ENCODE measurements at regions not wholly inside any gene's neighbourhood (a gene's known extent, or its start where the extent isn't known, plus 50 kb on each side); places are given as distances from the start of the nearest gene placed in this dataset.

GRCh38 chr3:106714400-106714799 lies 662.8 kb upstream of the CCDC54 start:
- no peak for TF ChIP-seq POLR2AphosphoS5 (IDR thresholded peaks at IDR 0.05; ENCODE audit: low read depth)
- TF ChIP-seq GABPA (IDR thresholded peaks at IDR 0.05; ENCODE audit: low read depth): no peak
- TF ChIP-seq SPI1 (IDR thresholded peaks at IDR 0.05; ENCODE audit: borderline replicate concordance, low read depth): no peak
- no peak for TF ChIP-seq REST (IDR thresholded peaks at IDR 0.05; ENCODE audit: insufficient replicate concordance, low read depth)
- no peak for TF ChIP-seq CTCF (IDR thresholded peaks at IDR 0.05; ENCODE audit: insufficient read depth, low read length)
- H3K4me3 ChIP-seq (replicated peaks; ENCODE audit: insufficient read depth, low read length): no peak overlapping the region

DNA sequence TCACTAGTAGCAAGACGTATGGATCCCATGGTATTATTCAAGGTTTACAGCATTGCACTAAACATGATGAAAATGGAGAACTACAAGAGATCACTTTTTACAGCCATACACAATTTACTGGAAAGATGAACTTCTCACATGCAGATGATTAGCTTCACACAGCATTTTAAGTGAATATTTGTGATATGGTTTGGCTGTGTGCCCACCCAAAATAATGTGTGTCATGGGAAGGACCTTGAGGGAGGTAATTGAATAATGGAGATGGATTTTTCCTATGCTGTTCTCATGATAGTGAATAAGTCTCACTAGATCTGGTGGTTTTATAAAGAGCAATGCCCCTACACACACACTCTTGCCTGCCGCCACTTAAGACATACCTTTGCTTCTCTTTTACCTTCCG lies 662.0 kb upstream of the CCDC54 start:
- no peaks in the 10 kb centered on the region for H3K27me3 ChIP-seq (ENCODE audit: insufficient read depth, poor library complexity, severe bottlenecking)
- no peak for DNase-seq (ENCODE audit: low read depth in 1 of 2, low spot score in 1 of 2)
- TF ChIP-seq GABPA (IDR thresholded peaks at IDR 0.05; ENCODE audit: low read depth) (no peak), REST (IDR thresholded peaks at IDR 0.05; ENCODE audit: insufficient replicate concordance, low read depth) (no peak), SPI1 (IDR thresholded peaks at IDR 0.05; ENCODE audit: borderline replicate concordance, low read depth) (no peak), CTCF (IDR thresholded peaks at IDR 0.05; ENCODE audit: insufficient read depth, low read length) (no peak), POLR2AphosphoS5 (IDR thresholded peaks at IDR 0.05; ENCODE audit: low read depth) (no peak)

More at GRCh38 chr3:106714400-106714799, 662.8 kb upstream of the CCDC54 start:
- no peak for DNase-seq (ENCODE audit: low read depth in 1 of 2, low spot score in 1 of 2)
- no peaks in the 10 kb centered on the region for H3K27me3 ChIP-seq (ENCODE audit: insufficient read depth, poor library complexity, severe bottlenecking)
- H3K27ac ChIP-seq (replicated peaks): no peak overlapping the region

GRCh38 chr3:106717178-106717780 lies 660.0 kb upstream of the CCDC54 start:
- Histone ChIP-seq H3K27me3 (ENCODE audit: insufficient read depth, poor library complexity, severe bottlenecking) (no peaks in the 10 kb centered on the region), H3K27ac (replicated peaks) (no peak overlapping the region), H3K4me3 (replicated peaks; ENCODE audit: insufficient read depth, low read length) (no peak overlapping the region)
- no peak for DNase-seq (ENCODE audit: low read depth in 1 of 2, low spot score in 1 of 2)
- no peak for TF ChIP-seq GABPA (IDR thresholded peaks at IDR 0.05; ENCODE audit: low read depth)
- TF ChIP-seq POLR2AphosphoS5 (IDR thresholded peaks at IDR 0.05; ENCODE audit: low read depth): no peak
- TF ChIP-seq SPI1 (IDR thresholded peaks at IDR 0.05; ENCODE audit: borderline replicate concordance, low read depth): no peak
- TF ChIP-seq CTCF (IDR thresholded peaks at IDR 0.05; ENCODE audit: insufficient read depth, low read length): no peak
- no peak for TF ChIP-seq REST (IDR thresholded peaks at IDR 0.05; ENCODE audit: insufficient replicate concordance, low read depth)

More for the DNA sequence above, 662.0 kb upstream of the CCDC54 start:
- Histone ChIP-seq H3K27ac (replicated peaks) (no peak overlapping the region), H3K4me3 (replicated peaks; ENCODE audit: insufficient read depth, low read length) (no peak overlapping the region)

Measured in HL-60 (cell line).